BE2C (cell line): ENCODE measurements at regions not wholly inside any gene's neighbourhood (a gene's known extent, or its start where the extent isn't known, plus 50 kb on each side); places are given as distances from the start of the nearest gene placed in this dataset.
A peak's percentile ranks its signal among the peaks of the same experiment; 100 is the strongest.

Experiments
- DNase-seq: peaks from one replicate; pipeline ENCODE4 v3.0.0-alpha.2; 2020
- H3K27me3 ChIP-seq: fragments of 250-450 bp; sonication (Bioruptor Pico); 2 replicates; pipeline ENCODE4 v1.5.1; 2020; ENCODE audit warnings: mild to moderate bottlenecking
- H3K36me3 ChIP-seq: fragments of 250-450 bp; sonication (Bioruptor Pico); 2 replicates; pipeline ENCODE4 v1.5.1; 2020; ENCODE audit warnings: mild to moderate bottlenecking
- H3K4me1 ChIP-seq: fragments of 250-450 bp; sonication (Bioruptor Pico); 2 replicates; pipeline ENCODE4 v1.5.1; 2020
- H3K4me3 ChIP-seq: 2 replicates; pipeline ENCODE4 v1.5.1; 2011; ENCODE audit warnings: low read depth, low read length
- H3K9me3 ChIP-seq: fragments of 250-450 bp; sonication (Bioruptor Pico); 2 replicates; pipeline ENCODE4 v1.5.1; 2020
- TF ChIP-seq, protein P1 (sequence below): IDR thresholded peaks from 2 replicates; pipeline ENCODE4 v1.5.1; 2012; ENCODE audit warnings: mild to moderate bottlenecking, low read depth, low read length

DNA sequence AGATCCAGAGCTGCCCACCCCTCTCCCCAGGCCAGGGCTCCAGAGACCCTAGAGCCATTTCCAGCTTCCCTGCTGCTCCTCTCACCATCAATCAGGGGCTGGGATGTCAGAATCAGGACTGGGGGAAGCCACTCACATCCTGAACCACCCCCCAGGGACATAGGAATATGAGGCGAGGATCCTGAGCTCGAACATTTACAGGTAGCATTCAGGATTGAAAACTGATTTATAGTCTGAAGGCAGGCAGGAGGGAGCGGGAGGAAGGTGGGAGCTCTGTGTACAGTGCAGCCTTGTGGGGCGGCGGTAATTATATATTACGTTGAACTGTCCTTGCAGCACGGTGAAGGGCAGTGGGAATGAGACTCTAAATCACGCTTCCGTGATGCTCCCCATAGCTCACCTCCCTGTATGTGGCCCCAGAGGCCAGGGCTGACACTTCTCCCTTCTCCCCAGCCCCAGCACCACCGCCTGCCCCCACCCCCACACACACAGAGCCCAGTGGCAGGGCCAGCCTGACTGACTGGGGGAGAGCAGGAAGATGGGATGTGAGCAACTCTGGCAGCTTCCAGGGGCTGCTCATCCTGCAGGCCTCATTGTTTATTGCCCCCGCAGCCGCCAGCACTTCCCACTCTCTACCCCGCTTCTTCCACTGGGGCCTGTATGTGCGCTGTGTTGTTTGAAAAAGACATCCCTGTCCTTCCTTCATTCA is 76.0 kb upstream of the HSPA9 start:
- no peak for DNase-seq
- TF ChIP-seq, protein P1, sequence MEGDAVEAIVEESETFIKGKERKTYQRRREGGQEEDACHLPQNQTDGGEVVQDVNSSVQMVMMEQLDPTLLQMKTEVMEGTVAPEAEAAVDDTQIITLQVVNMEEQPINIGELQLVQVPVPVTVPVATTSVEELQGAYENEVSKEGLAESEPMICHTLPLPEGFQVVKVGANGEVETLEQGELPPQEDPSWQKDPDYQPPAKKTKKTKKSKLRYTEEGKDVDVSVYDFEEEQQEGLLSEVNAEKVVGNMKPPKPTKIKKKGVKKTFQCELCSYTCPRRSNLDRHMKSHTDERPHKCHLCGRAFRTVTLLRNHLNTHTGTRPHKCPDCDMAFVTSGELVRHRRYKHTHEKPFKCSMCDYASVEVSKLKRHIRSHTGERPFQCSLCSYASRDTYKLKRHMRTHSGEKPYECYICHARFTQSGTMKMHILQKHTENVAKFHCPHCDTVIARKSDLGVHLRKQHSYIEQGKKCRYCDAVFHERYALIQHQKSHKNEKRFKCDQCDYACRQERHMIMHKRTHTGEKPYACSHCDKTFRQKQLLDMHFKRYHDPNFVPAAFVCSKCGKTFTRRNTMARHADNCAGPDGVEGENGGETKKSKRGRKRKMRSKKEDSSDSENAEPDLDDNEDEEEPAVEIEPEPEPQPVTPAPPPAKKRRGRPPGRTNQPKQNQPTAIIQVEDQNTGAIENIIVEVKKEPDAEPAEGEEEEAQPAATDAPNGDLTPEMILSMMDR = no peak
- H3K4me1 ChIP-seq = peaks cover 34% of the 10 kb centered on the region

DNA sequence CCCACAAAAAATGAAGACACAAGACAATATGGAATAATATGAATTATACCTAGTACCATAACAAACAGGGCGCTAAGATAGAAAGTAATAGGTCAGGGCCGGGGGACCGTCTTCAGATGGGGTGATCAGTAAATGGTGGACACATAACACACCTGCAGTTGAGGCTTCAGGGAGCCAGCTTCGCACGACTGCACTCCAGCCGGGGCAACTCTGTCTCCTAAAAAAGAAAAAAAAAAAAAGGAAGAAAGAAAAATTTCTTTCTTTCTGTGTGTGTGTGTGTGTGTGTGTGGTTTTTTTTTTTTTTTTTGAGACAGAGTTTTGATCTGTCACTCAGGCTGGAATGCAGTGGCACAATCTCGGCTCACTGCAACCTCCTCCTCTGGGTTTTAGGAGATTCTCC is 75.0 kb upstream of the HSPA9 start:
- H3K4me3 ChIP-seq = no peak overlapping the region
- peaks cover 39% of the 10 kb centered on the region for H3K4me1 ChIP-seq
- TF ChIP-seq, protein P1 = no peak
- no peaks in the 10 kb centered on the region for H3K27me3 ChIP-seq
- no peaks in the 10 kb centered on the region for H3K36me3 ChIP-seq
- no peak for DNase-seq
- H3K9me3 ChIP-seq = no peaks in the 10 kb centered on the region

More for the DNA sequence above, 76.0 kb upstream of the HSPA9 start:
- no peaks in the 10 kb centered on the region for H3K9me3 ChIP-seq
- no peak overlapping the region for H3K4me3 ChIP-seq
- no peaks in the 10 kb centered on the region for H3K27me3 ChIP-seq
- no peaks in the 10 kb centered on the region for H3K36me3 ChIP-seq

DNA sequence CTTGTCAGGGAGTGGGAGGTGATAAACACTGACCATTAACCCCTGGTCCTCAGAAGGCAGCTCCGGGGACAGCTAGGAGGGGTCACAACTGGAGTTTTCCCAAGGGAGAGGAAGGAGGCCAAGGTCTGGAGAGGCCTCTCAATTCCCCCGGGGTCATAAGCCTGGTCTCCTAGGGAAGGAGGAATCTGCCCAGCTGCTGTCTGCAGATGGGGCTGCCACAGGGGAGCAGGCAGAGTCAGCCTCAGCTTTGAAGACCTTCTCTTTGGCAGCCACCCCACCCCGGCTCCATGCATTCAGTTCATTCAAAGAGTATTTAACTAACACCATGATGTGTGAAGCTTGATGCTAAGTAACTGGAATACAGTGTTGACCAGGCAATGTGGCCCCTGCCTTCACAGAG is 74.6 kb upstream of the HSPA9 start:
- H3K4me3 ChIP-seq = no peak overlapping the region
- peak; percentile 59 for DNase-seq
- no peaks in the 10 kb centered on the region for H3K36me3 ChIP-seq
- no peaks in the 10 kb centered on the region for H3K27me3 ChIP-seq
- peaks cover 39% of the 10 kb centered on the region for H3K4me1 ChIP-seq
- TF ChIP-seq, protein P1 = no peak
- no peaks in the 10 kb centered on the region for H3K9me3 ChIP-seq

DNA sequence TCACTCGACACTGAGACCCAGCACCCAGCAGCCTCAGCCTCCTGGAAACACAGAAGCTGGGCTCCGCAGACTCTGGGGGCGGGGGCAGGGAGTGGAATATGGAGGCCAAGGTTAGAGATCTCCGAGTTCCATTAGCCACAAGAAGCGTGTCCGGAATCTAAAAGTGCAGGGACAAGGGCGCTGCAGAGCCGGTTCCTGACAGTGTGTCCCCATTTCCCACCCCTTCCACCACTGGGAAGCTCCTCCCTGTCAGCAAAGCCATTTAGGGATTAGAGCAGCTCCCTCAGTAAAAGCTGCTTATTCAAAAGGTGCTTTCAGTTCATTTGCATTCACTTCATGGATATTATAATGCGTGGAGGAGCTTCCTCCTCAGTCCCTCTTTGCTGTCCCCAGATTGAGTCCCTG is 74.1 kb upstream of the HSPA9 start:
- H3K9me3 ChIP-seq = no peaks in the 10 kb centered on the region
- no peaks in the 10 kb centered on the region for H3K27me3 ChIP-seq
- peaks cover 39% of the 10 kb centered on the region for H3K4me1 ChIP-seq
- TF ChIP-seq, protein P1 = no peak
- no peak overlapping the region for H3K4me3 ChIP-seq
- DNase-seq = peak; percentile 37
- no peaks in the 10 kb centered on the region for H3K36me3 ChIP-seq

DNA sequence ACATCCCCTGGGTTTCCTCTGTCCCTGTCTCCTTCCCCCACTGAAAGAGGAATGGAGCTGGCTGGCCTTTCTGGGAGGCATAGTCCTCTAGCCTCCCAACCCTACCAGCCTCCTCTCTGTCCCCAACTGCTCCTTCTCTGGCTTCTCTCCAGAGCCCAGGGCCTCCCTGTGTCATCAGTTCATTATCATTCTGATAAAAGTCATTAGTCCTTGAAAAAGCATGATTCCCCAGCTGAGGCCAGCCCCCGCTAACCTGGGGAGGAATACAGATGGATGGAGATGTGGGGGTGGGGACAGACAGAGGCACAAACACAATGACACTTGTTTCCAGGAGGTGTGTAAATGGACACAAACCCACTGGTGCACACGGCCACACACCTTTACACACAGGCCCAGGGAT is 73.6 kb upstream of the HSPA9 start:
- peak; percentile 47 for DNase-seq
- Histone ChIP-seq H3K36me3 (no peaks in the 10 kb centered on the region), H3K4me3 (no peak overlapping the region), H3K4me1 (peaks cover 36% of the 10 kb centered on the region), H3K9me3 (no peaks in the 10 kb centered on the region), H3K27me3 (no peaks in the 10 kb centered on the region)
- TF ChIP-seq, protein P1 = no peak

DNA sequence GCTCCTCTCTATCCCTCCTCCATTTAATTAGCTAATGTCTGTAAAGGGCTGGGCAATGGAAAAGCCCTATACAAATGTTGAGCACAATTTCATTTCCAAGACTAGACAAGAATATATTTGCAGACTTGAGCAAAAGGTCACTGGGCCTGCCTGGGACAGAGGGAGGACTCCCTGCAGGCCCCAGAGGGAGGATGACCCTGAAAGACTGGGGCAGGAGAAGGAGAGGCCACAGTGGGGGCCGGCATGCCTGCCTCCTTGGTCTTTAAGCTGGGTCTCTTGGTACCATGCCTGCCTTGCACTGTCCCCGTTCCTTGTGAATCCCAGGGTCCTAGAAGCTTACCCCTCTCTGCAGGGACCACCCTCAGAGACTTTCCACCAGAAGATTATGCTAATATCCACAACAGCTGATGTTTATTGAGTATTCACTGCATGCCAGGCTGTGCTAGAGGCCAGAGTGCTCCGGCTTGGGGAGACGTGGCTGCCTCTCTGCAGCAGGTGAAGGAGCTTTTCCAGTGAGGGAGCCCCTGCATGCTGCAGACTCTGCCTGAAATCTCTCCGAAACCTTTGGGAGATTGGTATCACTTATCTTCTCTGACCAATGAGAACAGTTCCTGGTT is 72.7 kb upstream of the HSPA9 start:
- TF ChIP-seq, protein P1 = no peak
- H3K27me3 ChIP-seq = no peaks in the 10 kb centered on the region
- no peak for DNase-seq

More for the DNA sequence above, 72.7 kb upstream of the HSPA9 start:
- Histone ChIP-seq H3K4me1 (peaks cover 36% of the 10 kb centered on the region), H3K4me3 (no peak overlapping the region), H3K36me3 (no peaks in the 10 kb centered on the region), H3K9me3 (no peaks in the 10 kb centered on the region)
